ENCODE measurements at regions not wholly inside any gene's neighbourhood (a gene's known extent, or its start where the extent isn't known, plus 50 kb on each side); places are given as distances from the start of the nearest gene placed in this dataset.
"Not testable (repeated sequence)": the region's sequence is repeated elsewhere in the genome, so short reads cannot be mapped to it uniquely, and the experiment has no call there.

- TF ChIP-seq POLR2A (IDR thresholded peaks at IDR 0.05; ENCODE audit: low read length); MYC (IDR thresholded peaks at IDR 0.05; ENCODE audit: borderline replicate concordance, low read length); REST (IDR thresholded peaks at IDR 0.05); MAX (IDR thresholded peaks at IDR 0.05); PHF8 (IDR thresholded peaks at IDR 0.05; ENCODE audit: borderline replicate concordance, low read depth); CHD4 (IDR thresholded peaks at IDR 0.05; ENCODE audit: borderline replicate concordance); JUN (IDR thresholded peaks at IDR 0.05); NR3C1 (IDR thresholded peaks at IDR 0.05); EP300 (IDR thresholded peaks at IDR 0.05); MAFK (IDR thresholded peaks at IDR 0.05; ENCODE audit: partially characterized antibody); ZC3H11A (IDR thresholded peaks at IDR 0.05); EHMT2 (IDR thresholded peaks at IDR 0.05; ENCODE audit: low read depth); CEBPB (IDR thresholded peaks at IDR 0.05): not testable (repeated sequence)
- TF ChIP-seq, protein P1, sequence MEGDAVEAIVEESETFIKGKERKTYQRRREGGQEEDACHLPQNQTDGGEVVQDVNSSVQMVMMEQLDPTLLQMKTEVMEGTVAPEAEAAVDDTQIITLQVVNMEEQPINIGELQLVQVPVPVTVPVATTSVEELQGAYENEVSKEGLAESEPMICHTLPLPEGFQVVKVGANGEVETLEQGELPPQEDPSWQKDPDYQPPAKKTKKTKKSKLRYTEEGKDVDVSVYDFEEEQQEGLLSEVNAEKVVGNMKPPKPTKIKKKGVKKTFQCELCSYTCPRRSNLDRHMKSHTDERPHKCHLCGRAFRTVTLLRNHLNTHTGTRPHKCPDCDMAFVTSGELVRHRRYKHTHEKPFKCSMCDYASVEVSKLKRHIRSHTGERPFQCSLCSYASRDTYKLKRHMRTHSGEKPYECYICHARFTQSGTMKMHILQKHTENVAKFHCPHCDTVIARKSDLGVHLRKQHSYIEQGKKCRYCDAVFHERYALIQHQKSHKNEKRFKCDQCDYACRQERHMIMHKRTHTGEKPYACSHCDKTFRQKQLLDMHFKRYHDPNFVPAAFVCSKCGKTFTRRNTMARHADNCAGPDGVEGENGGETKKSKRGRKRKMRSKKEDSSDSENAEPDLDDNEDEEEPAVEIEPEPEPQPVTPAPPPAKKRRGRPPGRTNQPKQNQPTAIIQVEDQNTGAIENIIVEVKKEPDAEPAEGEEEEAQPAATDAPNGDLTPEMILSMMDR (IDR thresholded peaks at IDR 0.05), result not testable (repeated sequence)
These were observed 82.7 kb downstream of the TFRC start for GRCh38 chr3:195999176-195999575.

Measured in A549 (cell line).